RCC 7860 (cell line): ENCODE measurements at regions not wholly inside any gene's neighbourhood (a gene's known extent, or its start where the extent isn't known, plus 50 kb on each side); places are given as distances from the start of the nearest gene placed in this dataset.
A peak's percentile ranks its signal among the peaks of the same experiment; 100 is the strongest.
"Not testable (repeated sequence)": the region's sequence is repeated elsewhere in the genome, so short reads cannot be mapped to it uniquely, and the experiment has no call there.

ENCODE experiments used
- DNase-seq: peaks from one replicate; pipeline ENCODE4 v3.0.0-alpha.2; 2015; ENCODE audit warnings: low spot score
- FAIRE-seq: peaks from 2 replicates; lab custom pipeline; 2012; peaks lifted over from hg19 to GRCh38; lab: Jason Lieb, UNC

DNA sequence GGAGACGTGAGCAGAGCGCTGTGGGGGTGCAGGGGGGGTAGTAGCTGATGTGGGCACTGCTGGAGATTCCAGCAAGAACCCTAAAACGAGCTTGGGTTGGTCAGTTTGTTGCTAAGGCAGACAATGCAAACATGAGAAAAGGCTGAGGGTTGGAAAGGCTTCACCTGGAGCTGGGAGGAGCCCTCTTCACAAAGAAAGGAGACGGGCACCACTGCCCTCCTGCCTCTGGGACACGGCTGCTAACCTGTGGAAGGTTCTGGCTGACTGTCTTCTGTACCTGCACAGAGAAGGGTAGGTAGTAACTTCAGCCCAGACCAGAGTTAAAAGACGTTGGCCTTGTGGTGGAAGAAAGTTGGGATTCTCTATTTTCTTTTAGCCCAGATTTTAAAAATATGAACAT is 108.7 kb downstream of the SUCLA2 start:
- FAIRE-seq (no peak), DNase-seq (no peak)

DNA sequence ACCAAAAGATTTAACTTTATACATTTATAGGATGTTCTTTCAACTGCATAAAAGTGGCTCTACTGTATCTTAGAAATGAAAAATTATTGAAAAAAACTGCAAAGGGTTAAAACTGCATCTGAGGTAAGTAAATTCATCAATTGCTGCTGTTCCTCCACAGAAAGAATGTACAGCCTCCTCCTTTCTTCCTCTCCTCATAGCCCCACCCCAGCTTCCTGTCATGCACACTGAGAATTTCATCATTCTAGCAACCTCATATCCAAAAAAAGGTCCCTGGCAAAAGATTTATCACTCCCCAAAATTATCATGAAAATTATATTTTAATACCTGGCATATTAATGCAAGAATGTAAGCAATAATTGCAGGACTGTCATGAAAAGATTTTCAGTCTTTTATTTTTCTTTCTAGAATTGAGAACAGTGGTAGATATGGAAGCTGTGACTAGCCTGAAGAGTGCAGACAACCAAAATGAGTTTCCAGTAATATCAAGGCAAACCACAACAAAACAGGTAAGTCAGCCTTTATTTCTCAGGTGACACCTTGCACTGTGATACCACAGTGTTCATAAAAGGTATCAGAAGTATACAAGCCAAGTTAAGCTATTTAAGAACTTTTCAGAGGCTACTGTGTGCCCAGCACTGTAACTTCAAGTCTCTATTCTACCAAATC is 110.8 kb downstream of the SUCLA2 start:
- DNase-seq (no peak), FAIRE-seq (no peak)

DNA sequence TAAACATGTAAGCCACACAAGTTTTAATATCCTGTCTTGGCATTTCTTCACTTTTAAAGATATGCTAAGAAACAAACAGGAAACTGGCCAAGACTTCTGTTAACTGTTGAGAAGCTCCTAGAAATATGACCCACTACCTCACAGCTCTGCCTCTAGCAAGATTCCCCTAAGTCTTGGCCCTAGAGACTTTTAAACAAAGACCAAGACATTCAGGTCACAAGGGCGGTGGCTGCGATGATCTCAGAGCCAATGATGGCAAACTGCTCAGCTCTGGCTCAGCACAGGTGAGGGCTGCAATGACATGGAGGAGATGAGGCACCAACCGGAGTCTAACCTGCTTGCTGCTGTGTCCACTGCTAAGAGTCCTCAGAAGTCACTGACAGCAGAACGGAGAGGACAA is 114.8 kb downstream of the SUCLA2 start:
- FAIRE-seq (no peak), DNase-seq (no peak)

DNA sequence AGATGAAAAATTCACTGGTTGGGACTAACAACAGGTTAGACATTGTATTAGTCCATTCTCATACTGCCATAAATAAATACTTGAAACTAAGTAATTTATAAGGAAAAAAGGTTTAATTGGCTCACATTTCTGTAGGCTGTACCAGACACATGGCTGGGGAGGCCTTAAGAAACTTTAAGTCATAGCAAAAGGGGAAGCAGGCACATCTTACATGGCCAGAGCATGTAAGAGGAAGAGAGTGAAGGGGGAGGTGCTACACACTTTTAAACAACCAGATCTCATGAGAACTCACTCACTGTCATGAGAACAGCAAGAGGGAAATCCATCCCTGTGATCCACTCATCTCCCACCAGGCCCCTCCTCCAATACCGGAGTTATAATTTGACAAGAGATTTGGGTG is 125.9 kb downstream of the SUCLA2 start:
- no peak for DNase-seq

DNA sequence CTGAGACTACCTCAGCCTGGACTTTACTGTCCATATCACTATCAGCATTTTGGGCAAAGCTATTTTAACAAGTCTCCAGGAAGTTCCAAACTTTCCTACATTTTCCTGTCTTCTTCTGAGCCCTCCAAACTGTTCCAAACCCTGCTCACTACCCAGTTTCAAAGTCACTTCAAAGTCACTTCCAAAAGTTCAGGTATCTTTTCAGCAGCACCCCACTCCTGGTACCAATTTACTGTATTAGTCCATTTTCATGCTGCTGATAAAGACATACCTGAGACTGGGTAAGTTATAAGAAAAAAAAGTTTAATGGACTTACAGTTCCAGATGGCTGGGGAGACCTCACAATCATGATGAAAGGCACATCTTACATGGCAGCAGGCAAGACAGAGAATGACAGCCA is 127.1 kb downstream of the SUCLA2 start:
- not testable (repeated sequence) for FAIRE-seq, DNase-seq

More for the DNA sequence above, 125.9 kb downstream of the SUCLA2 start:
- no peak for FAIRE-seq

DNA sequence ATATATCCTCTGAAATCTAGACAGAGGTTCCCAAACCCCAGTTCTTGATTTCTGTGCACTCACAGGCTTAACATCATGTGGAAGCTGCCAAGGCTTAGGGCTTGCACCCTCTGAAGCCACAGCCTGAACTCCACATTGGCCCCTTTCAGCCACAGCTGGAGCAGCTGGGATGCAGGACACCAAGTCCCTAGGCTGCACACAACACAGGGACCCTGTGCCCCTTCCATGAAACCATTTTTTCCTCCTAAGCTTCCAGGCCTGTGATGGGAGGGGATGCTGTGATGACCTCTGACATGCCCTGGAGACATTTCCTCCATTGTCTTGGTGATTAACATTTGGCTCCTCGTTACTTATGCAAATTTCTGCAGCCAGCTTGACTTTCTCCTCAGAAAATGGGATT is 127.8 kb downstream of the SUCLA2 start:
- not testable (repeated sequence) for FAIRE-seq, DNase-seq

DNA sequence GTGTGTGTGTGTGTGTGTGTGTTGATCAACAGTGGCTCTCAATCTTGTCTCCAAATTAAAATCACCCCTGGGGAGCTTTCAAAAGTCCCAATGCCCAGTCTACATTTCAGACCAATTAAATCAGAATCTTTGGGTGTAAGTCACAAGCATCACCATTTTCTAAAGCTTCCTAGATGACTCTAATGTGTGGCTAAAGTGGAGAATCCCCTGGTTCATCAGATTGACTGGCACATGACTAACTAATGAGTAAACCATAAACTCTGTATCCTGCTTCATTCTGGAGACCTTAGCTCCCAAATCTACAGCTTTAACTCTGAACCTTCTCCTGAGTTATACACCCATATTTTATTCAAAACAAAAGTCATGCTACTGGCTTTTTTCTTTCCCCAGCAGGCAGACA is 131.3 kb downstream of the SUCLA2 start:
- no peak for DNase-seq
- no peak for FAIRE-seq

DNA sequence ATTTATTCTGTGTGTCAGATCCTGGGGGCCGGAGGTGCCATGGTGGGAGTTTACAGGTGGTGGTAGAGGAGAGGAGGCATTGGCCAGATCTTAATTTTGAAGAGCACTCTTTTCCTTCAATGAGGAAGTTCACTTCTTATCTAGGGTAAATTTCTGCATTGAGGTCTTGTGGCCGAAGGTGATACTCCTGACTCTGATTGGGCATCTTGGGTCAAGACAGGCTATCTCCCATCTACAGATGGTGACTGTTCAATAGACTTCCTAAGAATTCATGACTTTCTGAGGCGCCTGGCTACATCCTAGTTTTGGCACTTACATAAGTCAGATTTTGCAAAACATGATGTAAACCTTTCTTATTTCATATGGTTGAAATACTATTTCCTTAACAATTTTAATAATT is 135.2 kb downstream of the SUCLA2 start:
- FAIRE-seq (no peak), DNase-seq (no peak)

DNA sequence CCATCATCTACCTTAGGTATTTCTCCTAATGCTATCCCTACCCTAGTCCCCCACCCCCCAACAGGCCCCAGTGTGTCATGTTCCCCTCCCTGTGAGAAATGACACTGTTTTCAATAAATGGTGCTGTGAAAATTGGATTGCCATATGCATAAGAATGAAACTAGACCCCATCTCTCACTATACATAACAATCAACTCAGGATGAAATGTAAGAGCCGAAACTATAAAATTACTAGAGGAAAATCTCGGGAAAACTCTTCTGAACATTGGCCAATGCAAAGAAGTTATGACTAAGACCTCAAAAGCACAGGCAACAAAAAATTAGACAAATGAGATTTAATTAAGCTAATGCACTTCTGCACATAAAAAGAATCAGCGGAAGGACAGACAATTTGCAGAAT is 138.2 kb downstream of the SUCLA2 start:
- no peak for FAIRE-seq
- no peak for DNase-seq

DNA sequence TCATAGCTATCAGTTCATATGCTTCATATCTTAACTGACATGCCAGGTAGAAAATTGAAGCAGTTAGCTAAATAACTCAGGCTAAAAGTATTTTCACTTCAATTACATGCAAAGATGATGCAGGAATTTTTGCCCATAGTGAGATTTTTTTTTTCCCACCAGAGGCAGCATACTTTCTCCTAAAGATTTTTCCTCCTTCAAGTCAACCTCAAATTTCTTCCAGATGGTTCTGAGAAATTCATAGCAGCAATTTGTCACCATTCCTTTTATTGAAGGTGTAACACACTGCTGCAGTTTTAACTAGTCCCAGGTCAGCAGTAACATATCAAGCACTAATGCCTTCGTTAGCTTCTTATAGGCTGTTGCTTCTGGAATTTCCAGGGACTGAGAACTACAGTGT is 141.9 kb downstream of the SUCLA2 start:
- FAIRE-seq = no peak
- no peak for DNase-seq

DNA sequence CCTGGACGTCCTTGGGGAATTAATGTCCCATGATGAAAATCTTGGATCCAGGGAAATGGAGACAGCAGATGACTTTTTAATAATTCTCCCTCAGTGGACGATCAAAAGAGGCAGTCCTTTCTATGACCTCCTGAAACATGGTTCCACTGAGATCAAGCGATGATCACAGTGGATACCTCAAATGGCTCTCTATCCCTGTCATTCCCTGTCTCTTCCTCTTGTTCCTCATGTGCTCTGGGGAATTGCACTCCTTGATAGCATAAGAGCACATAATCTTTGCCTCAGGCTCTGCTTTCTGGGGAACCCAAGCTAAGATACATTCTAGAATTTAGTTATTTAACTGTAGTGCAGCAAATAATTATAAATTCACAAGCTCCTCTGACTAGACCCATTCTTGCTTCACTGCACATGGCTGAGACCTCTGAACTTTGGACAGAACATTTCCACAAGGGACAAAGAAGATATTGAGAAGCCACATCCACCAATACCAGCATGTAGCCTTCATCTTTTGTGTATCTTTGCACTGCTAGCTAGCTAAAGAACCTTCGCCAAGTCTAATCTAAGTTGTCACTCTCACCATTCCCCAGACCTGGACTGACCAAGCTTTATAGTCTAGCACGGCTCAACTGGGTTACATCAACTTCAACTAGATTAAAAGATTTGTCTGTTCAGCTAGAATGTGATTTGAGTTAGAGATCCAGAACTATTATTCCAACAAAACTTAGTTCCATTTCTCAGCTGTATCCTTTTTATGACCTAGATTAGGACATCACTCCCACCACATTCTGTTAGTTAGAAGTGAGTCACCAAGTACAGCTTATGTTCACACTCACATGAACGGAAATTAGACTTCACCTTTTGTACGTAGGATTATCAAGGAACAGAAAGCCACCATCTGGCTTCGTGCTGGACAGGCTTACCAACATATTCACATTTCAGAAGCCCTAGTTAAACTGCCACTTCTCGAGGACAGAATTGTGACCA is 142.7 kb downstream of the SUCLA2 start:
- no peak for FAIRE-seq
- peak; percentile 9 for DNase-seq

DNA sequence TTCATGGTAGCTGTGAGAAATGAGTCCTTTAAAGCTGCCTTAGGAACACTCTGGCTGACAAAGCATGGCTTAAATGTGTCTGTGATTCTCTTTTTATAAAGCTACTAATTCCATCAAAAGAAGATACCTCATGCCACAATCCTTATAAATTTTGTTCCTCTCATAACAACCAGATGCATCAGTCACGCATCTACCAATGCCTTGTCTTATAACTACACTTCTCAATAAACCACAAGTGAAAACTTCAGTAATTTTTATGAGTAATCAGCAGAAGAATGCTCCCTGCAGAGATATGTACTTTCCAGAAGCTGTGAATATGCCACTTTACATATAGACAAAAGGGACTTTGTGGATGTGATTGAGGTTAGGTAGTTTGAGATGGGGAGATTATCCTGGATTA is 147.8 kb downstream of the SUCLA2 start:
- no peak for FAIRE-seq
- DNase-seq = peak; percentile 39

DNA sequence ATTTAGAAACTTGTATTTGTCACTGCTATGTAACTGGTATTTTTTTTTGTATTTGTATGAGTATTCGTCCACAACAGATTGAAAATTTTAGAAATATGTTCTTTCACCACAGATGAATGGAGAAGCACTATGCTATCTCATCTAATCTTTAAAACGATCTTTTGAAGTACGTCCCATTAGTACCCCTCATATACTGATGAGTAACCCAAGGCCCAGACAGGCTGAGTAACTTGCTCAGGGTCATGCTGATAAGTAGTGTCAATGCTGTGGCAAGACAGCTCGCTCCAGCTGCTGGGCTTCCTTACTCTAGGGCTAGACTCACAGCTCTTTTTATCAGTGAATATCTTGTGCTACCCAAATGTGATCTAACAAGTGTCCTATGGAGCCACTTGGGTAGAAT is 154.2 kb downstream of the SUCLA2 start:
- FAIRE-seq (no peak), DNase-seq (no peak)

DNA sequence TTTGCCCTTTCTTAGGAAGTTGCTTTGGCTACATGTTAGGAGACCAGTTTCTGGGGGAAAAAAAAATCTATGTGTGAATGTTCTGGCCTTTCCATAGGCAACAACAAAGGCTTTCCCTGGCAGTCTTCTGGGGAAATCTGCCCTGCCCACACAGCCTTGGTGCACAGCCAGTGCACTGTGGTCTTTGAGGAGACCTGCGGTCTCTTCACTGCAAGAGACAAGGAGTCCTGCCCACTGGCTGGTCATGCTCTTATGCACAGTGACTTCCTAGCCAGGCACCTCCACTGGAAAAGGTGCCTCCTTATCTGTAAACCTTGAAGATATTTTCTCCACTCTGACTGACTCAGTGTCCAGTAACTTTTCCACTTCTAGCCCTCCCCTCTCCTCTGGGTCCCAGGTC is 155.1 kb downstream of the SUCLA2 start:
- no peak for DNase-seq
- no peak for FAIRE-seq

DNA sequence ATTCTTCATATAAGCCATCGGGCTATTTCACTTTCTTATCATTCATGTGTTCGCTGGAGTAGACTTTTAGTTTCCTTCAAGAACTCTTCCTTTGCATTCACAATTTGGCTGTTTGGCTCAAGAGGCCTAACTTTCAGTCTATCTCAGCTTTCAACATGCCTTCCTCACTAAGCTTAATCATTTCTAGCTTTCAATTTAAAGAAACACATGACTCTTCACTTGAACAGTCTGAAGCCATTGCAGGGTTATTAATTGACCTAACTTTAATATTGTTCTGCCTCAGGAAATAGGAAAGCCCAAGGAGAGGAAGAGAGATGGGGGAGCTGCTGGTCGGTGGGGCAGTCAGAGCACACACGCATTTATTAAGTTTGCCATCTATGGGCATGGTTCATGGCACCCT is 158.1 kb downstream of the SUCLA2 start:
- FAIRE-seq (no peak), DNase-seq (no peak)

DNA sequence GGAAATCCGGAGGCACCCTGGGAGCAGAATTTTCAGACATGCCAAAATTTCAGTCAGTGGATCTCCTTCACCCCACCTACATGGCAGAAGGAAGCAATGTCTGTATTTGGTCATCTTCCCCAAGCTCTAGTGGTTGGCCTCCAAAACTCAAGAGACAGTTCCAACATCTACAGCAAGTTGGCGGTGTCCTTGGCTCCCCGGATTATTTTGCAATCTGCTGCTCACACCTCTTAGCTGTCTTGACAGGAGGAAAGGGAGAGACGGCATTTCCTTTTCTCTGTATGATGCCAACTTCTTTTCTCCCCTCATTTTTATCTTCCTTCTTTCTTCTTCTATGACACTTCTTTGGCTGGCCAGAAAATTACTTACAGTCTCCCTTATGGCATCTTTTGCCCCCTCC is 159.9 kb downstream of the SUCLA2 start:
- no peak for DNase-seq
- FAIRE-seq = no peak

DNA sequence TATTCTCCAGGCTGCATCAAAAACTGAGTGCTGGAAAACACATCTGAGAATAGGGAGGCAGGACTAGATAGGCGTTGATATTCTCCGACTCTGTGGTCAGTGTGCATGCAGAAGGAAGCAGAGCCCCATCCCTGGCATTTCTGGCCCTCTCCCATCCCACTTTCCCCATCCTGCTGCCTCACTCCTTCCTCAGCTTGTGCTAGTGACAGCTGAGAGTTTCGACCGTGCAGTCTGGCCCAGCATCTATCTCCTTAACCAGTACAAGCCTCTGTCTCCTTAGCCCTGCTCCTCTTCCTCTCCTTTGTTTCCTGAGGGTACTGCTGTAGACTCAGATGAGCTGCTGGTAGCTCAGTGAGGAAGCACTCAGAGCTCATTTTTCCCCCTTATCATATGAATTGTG is 163.2 kb downstream of the SUCLA2 start:
- FAIRE-seq (no peak), DNase-seq (no peak)

DNA sequence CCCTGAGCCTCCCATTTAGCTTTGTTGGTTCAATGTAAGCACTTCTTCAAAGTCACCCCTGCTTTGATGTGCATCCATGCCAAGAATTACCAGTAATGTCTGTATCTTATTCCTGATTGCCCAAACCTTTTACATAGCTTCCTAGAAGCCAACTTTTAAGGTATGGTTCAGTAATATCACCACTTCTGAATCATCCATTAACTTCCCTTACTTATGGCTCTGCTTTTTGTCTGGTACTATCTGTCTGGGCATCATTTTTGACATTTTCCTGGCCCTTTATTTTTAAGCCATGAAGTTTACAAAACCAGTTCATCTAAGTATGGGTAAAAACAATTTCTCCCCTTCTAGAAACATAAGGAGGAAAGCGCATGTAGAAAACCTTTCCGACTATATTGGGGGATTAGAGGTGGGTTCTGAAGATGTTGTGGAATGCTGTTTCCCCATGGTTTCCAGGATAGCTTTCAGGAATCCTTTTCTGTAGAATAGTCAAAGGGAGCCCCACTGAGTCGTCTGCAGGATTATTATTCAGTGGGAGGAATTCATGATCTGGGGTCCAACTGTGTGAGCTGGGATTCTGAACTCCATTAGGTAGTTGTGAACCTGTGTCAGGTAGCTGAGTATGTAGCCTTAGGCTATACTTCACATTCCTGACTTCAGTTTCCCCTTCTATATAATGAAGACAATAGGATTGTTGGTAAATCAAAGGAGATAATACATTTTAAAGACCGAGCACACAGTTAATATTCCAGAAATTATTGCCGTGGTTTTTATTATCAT is 163.8 kb downstream of the SUCLA2 start:
- DNase-seq = no peak
- FAIRE-seq = no peak

DNA sequence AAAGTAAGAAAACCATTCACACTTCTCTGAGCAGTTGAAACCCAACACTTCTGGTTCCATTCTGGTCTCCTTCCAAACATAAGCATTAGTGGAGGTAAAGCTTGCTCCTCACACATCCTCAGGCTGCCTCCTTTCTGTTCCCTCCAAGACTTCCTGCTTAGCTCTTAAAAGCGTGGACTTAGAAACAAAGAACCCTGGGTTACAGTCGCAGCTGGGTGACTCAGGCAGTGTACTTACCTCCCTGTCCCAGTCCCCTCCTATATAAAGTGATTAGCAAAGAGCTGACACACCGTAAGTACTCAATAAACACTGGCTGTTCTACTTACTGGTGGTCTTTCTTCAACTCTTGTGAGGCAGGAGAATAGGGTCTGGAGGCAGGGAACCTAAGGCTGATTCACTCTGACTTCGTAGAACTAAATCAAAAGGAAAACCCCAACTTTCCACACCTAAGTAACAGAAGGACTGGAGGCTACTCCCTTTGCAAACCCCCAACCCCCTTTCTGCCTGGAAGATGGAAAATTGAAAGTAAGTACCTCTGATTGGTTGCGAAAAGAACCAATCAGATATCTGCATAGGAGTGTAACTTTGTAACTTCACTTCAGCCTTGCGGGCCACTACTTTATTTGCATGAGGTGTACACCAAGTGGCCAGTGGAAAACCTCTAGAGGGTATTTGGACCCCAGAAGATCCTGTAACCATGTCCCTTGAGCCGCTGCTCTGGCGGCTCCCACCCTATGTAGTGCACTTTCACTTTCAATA is 165.4 kb downstream of the SUCLA2 start:
- FAIRE-seq = no peak
- no peak for DNase-seq

DNA sequence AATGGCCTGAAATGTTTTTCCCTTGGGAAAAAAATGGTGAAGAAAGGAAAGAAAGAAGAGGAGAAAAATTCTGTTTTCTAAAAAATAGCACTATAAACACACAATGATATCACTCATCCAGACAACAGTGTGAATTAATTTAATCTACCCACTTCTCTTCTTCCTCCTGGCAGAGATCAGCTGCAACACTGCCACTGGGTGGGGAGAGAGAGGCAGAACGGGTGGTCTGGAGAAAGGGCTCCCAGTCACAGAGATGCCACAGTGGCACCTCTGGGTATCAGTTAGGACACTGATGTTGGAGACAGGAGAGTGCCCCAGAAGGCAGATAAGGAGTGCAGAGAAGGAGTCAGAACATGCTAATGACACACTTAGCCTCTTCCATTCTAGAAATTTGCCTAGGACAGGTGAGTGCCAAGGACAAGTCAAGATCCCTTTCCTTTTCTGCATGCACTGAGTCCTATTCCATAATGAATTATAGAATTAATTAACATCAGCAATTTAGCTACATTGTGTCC is 168.6 kb downstream of the SUCLA2 start:
- FAIRE-seq (no peak), DNase-seq (no peak)
